DND-41 (cell line): ENCODE measurements at regions not wholly inside any gene's neighbourhood (a gene's known extent, or its start where the extent isn't known, plus 50 kb on each side); places are given as distances from the start of the nearest gene placed in this dataset.

ENCODE experiments used
- CTCF ChIP-seq: IDR thresholded peaks from 2 replicates; pipeline ENCODE4 v1.5.1; 2012; ENCODE audit warnings: borderline replicate concordance, low read length, moderate library complexity, mild to moderate bottlenecking; ENCODE audit not compliant: poor library complexity, severe bottlenecking; ENCODE audit errors: extremely low read depth
- EZH2 ChIP-seq: IDR thresholded peaks from 3 replicates; pipeline ENCODE4 v1.6.1; 2012; ENCODE audit warnings: borderline replicate concordance, low read depth, mild to moderate bottlenecking, moderate library complexity, low read length, inconsistent platforms; ENCODE audit not compliant: severe bottlenecking

- TF ChIP-seq CTCF (no peak), EZH2 (no peak)
Observed at GRCh38 chr14:30153717-30154116, 226.1 kb upstream of the PRKD1 start.
